Ascending aorta (tissue), 2 donors: ENCODE measurements at regions not wholly inside any gene's neighbourhood (a gene's known extent, or its start where the extent isn't known, plus 50 kb on each side); places are given as distances from the start of the nearest gene placed in this dataset.

ENCODE experiments used
- DNase-seq, 2 donors: peaks; one replicate each; pipeline ENCODE4 v3.0.0-alpha.2; 2019; ENCODE audit warnings: low spot score in 2 of 2
- H3K27ac ChIP-seq, 2 donors: fragments of 200-600 bp; sonication (generic); one replicate each; pipeline ENCODE4 v1.5.1; 2016 to 2017; ENCODE audit warnings: mild to moderate bottlenecking in 1 of 2
- H3K27me3 ChIP-seq: fragments of 200-600 bp; sonication (generic); one replicate; pipeline ENCODE4 v1.5.1; 2017
- H3K36me3 ChIP-seq, 2 donors: fragments of 200-600 bp; sonication (generic); one replicate each; pipeline ENCODE4 v1.5.1; 2016
- H3K4me1 ChIP-seq, 2 donors: fragments of 200-600 bp; sonication (generic); one replicate each; pipeline ENCODE4 v1.5.1; 2016 to 2017; ENCODE audit warnings: mild to moderate bottlenecking in 1 of 2
- H3K4me3 ChIP-seq, 2 donors: fragments of 200-600 bp; sonication (generic); one replicate each; pipeline ENCODE4 v1.5.1; 2016 to 2017; ENCODE audit warnings: mild to moderate bottlenecking in 1 of 2
- H3K9me3 ChIP-seq, 2 donors: fragments of 200-600 bp; sonication (generic); one replicate each; pipeline ENCODE4 v1.5.1; 2016
- CTCF ChIP-seq, 3 experiments: fragments of 200-600 bp in 2 of 3; fragments of 450-650 bp in 1 of 3; sonication (generic) in 2 of 3; IDR thresholded peaks; one replicate each; pipeline ENCODE4 v1.5.1; 2016 to 2019; ENCODE audit warnings: antibody characterized with exemption in 3 of 3, mild to moderate bottlenecking in 1 of 3, moderate library complexity in 1 of 3
- intact Hi-C: fragments of 100-400 bp; cut with DNase I; formaldehyde crosslinking; loops from one replicate; pipeline ENCODE4 v1.15.1; 2023

- H3K4me1 ChIP-seq = no peaks in the 10 kb centered on the region
- H3K36me3 ChIP-seq = no peaks in the 10 kb centered on the region
- no peak for DNase-seq
- H3K27me3 ChIP-seq = no peaks in the 10 kb centered on the region
- TF ChIP-seq CTCF (IDR thresholded peaks at IDR 0.05) = no peak
- intact Hi-C loops = no loop called here
- H3K9me3 ChIP-seq = no peaks in the 10 kb centered on the region
- H3K27ac ChIP-seq = no peak overlapping the region
- H3K4me3 ChIP-seq = no peak overlapping the region
These were observed 495.0 kb upstream of the ZNF385D start for GRCh38 chr3:22245811-22246583.

- Histone ChIP-seq H3K4me1 (no peaks in the 10 kb centered on the region), H3K36me3 (no peaks in the 10 kb centered on the region), H3K4me3 (no peak overlapping the region), H3K27me3 (no peaks in the 10 kb centered on the region), H3K27ac (no peak overlapping the region), H3K9me3 (no peaks in the 10 kb centered on the region)
- no peak for DNase-seq
- intact Hi-C loops = no loop called here
- TF ChIP-seq CTCF (IDR thresholded peaks at IDR 0.05) = no peak
These were observed 498.6 kb upstream of the ZNF385D start for GRCh38 chr3:22249658-22250057.

GRCh38 chr3:22257252-22257651, 506.2 kb upstream of the ZNF385D start:
- no peaks in the 10 kb centered on the region for H3K27me3 ChIP-seq
- H3K4me1 ChIP-seq = no peaks in the 10 kb centered on the region
- H3K27ac ChIP-seq = no peak overlapping the region
- DNase-seq = no peak
- no peak overlapping the region for H3K4me3 ChIP-seq
- no peaks in the 10 kb centered on the region for H3K36me3 ChIP-seq
- intact Hi-C loops = no loop called here
- H3K9me3 ChIP-seq = no peaks in the 10 kb centered on the region
- no peak for TF ChIP-seq CTCF (IDR thresholded peaks at IDR 0.05)

- Histone ChIP-seq H3K9me3 (no peaks in the 10 kb centered on the region), H3K4me1 (no peaks in the 10 kb centered on the region), H3K36me3 (no peaks in the 10 kb centered on the region), H3K4me3 (no peak overlapping the region), H3K27ac (no peak overlapping the region), H3K27me3 (no peaks in the 10 kb centered on the region)
- no peak for DNase-seq
- no peak for TF ChIP-seq CTCF (IDR thresholded peaks at IDR 0.05)
- intact Hi-C loops = no loop called here
These were observed 511.4 kb upstream of the ZNF385D start for GRCh38 chr3:22262386-22262785.

- intact Hi-C loops = no loop called here
- no peak for DNase-seq
- no peaks in the 10 kb centered on the region for H3K36me3 ChIP-seq
- no peaks in the 10 kb centered on the region for H3K27me3 ChIP-seq
- no peak overlapping the region for H3K27ac ChIP-seq
- no peaks in the 10 kb centered on the region for H3K9me3 ChIP-seq
- TF ChIP-seq CTCF (IDR thresholded peaks at IDR 0.05) = no peak
- no peak overlapping the region for H3K4me3 ChIP-seq
- no peaks in the 10 kb centered on the region for H3K4me1 ChIP-seq
These were observed 512.0 kb upstream of the ZNF385D start for GRCh38 chr3:22263042-22263441.

- H3K36me3 ChIP-seq = no peaks in the 10 kb centered on the region
- intact Hi-C loops = no loop called here
- no peaks in the 10 kb centered on the region for H3K4me1 ChIP-seq
- no peak for TF ChIP-seq CTCF (IDR thresholded peaks at IDR 0.05)
- no peak for DNase-seq
- no peak overlapping the region for H3K27ac ChIP-seq
- no peak overlapping the region for H3K4me3 ChIP-seq
- H3K9me3 ChIP-seq = no peaks in the 10 kb centered on the region
- H3K27me3 ChIP-seq = no peaks in the 10 kb centered on the region
These were observed 514.4 kb upstream of the ZNF385D start for GRCh38 chr3:22265403-22265802.
